Chondrocyte (in vitro differentiated cells): ENCODE measurements at regions not wholly inside any gene's neighbourhood (a gene's known extent, or its start where the extent isn't known, plus 50 kb on each side); places are given as distances from the start of the nearest gene placed in this dataset.

Source experiments
- DNase-seq: peaks from one replicate; pipeline ENCODE4 v3.0.0; 2021; ENCODE audit warnings: mixed read lengths, low spot score
- H3K27ac Mint-ChIP-seq: one replicate; pipeline ENCODE4 v1.8.0; 2021; ENCODE audit warnings: mild to moderate bottlenecking, moderate library complexity, mixed read lengths; ENCODE audit not compliant: unreplicated experiment
- H3K27me3 Mint-ChIP-seq: 2 replicates; pipeline ENCODE4 v1.8.0; 2021; ENCODE audit warnings: low read depth, mixed read lengths
- H3K36me3 Mint-ChIP-seq: 2 replicates; pipeline ENCODE4 v1.8.0; 2021; ENCODE audit warnings: low read depth, mixed read lengths
- H3K4me1 Mint-ChIP-seq: 2 replicates; pipeline ENCODE4 v1.8.0; 2021; ENCODE audit warnings: low read depth, mild to moderate bottlenecking, mixed read lengths
- H3K4me3 Mint-ChIP-seq: one replicate; pipeline ENCODE4 v1.8.0; 2021; ENCODE audit warnings: mild to moderate bottlenecking, moderate library complexity, mixed read lengths; ENCODE audit not compliant: unreplicated experiment
- H3K9me3 Mint-ChIP-seq: 2 replicates; pipeline ENCODE4 v1.8.0; 2021; ENCODE audit warnings: low read depth, mixed read lengths
- TF ChIP-seq, protein P1 (sequence below): fragments of 200-600 bp; sonication (generic); IDR thresholded peaks from 2 replicates; pipeline ENCODE4 v1.5.0; 2021; ENCODE audit warnings: antibody characterized with exemption, mild to moderate bottlenecking, moderate library complexity

DNA sequence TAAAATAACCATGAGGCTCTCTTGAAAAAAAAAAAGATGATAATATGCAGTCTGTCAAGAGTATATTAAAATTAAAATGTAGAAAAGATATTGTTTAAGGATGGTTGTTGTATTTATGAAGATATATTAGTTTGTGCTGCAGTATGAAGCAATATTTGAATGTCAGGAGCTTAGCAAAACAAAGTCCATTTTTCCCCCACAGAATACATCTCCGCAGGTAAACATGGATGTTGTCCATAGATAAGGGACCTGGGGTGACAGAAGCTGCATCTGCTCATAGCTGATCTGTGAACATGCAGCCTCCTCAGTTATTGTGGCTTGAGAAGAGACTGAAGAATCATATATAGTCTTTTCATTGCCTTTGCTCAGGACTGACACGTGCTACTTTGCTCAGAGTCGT is 366.1 kb upstream of the MMADHC start:
- H3K36me3 Mint-ChIP-seq = peaks cover 3% of the 10 kb centered on the region
- H3K9me3 Mint-ChIP-seq = peaks cover 9% of the 10 kb centered on the region
- H3K27ac Mint-ChIP-seq = no peak overlapping the region
- no peak overlapping the region for H3K4me3 Mint-ChIP-seq
- H3K4me1 Mint-ChIP-seq = no peaks in the 10 kb centered on the region
- H3K27me3 Mint-ChIP-seq = no peaks in the 10 kb centered on the region
- TF ChIP-seq, protein P1, sequence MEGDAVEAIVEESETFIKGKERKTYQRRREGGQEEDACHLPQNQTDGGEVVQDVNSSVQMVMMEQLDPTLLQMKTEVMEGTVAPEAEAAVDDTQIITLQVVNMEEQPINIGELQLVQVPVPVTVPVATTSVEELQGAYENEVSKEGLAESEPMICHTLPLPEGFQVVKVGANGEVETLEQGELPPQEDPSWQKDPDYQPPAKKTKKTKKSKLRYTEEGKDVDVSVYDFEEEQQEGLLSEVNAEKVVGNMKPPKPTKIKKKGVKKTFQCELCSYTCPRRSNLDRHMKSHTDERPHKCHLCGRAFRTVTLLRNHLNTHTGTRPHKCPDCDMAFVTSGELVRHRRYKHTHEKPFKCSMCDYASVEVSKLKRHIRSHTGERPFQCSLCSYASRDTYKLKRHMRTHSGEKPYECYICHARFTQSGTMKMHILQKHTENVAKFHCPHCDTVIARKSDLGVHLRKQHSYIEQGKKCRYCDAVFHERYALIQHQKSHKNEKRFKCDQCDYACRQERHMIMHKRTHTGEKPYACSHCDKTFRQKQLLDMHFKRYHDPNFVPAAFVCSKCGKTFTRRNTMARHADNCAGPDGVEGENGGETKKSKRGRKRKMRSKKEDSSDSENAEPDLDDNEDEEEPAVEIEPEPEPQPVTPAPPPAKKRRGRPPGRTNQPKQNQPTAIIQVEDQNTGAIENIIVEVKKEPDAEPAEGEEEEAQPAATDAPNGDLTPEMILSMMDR = no peak
- no peak for DNase-seq

DNA sequence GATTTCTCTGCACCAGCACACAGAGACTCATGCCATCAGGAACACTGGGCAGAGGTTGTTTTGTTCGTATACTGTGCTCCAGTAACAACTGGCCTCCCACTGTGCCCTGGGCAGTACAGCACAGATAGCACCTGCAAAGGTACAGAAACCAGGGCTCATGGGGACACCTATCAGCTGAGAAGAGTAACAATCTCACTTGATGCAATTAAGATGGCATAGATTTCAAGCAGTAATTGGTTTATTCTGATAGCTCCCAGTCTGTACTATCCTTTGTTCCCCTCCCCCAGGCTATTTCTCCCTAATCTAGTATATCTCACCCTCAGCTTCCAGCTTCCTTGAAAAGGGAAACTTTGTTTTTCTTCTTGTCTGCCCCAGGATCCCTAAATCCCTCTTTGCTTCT is 343.9 kb upstream of the MMADHC start:
- Mint-ChIP-seq H3K36me3 (no peaks in the 10 kb centered on the region), H3K4me3 (no peak overlapping the region), H3K9me3 (no peaks in the 10 kb centered on the region), H3K4me1 (no peaks in the 10 kb centered on the region), H3K27me3 (no peaks in the 10 kb centered on the region), H3K27ac (no peak overlapping the region)
- TF ChIP-seq, protein P1 = no peak
- DNase-seq = no peak

DNA sequence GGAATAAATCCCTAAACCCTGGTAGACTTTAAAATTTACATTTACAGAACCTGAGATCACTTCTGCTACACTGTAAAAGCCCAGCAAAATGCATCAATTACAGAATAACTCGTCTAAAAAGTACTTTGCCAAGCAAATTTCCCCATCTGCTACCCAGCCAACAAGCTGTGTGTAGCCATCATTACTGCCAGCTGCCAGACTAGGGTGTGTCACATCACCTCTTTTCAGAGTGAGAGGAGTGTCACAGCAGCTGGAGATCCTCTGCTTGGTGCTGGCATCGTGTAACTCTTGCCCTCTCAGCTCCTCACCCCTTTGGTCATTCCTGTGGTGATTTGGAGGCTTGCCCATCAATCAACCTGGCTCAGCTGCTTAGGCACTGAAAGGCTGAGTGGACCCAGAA is 340.4 kb upstream of the MMADHC start:
- Mint-ChIP-seq H3K27me3 (no peaks in the 10 kb centered on the region), H3K36me3 (no peaks in the 10 kb centered on the region), H3K9me3 (no peaks in the 10 kb centered on the region), H3K27ac (no peak overlapping the region), H3K4me3 (no peak overlapping the region), H3K4me1 (peaks cover 14% of the 10 kb centered on the region)
- TF ChIP-seq, protein P1 = no peak
- DNase-seq = no peak

DNA sequence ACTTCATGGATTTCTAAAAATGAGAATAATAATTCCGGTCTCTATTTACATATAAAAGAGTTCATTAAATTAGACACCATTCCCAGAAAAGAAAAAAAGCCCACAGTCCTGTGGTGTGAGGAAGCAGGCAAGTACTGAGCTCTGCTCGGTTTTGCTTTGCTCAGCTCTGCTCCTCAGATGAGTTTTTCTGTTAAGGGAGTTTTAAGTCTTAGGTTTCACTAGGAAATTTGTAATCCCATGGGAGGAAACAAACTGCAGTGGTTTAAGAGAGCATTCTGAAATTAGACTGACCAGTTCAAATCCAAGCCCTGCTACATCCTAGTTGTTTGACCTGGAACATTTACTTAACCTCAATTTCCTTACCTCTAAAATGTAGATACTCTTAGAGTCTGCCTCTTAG is 338.6 kb upstream of the MMADHC start:
- Mint-ChIP-seq H3K36me3 (no peaks in the 10 kb centered on the region), H3K4me3 (no peak overlapping the region), H3K27ac (no peak overlapping the region), H3K27me3 (no peaks in the 10 kb centered on the region), H3K9me3 (peaks cover 8% of the 10 kb centered on the region), H3K4me1 (peaks cover 14% of the 10 kb centered on the region)
- no peak for DNase-seq
- TF ChIP-seq, protein P1 = no peak

DNA sequence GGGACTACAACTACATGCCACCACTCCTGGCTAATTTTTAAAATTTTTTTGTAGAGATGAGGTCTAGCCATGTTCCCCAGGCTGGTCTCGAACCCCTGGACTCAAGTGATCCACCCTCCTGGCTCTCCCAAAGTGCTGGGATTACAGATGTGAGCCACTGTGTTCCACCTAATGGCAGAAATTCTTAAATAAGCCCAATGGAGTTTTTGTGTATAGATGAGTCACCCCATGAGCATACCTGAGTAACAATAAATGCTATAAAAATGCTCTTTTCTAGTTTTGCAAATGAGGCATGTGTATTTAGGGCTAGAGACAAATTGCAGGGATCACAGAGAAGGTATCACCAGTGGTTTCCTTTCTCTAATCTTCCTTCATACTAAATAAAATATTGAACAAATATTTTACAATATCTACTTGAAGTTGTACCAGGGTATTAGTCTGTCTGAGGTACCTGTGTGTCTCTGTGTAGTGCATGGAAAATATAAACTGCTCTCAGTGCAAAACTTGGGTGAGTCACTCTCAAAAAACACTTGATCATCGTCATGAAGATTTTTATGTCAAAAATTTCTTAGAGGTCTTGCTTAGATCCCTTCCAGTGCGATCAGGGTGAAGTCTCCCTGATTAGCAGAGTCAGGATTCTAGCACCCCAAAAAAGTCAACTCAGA is 337.1 kb upstream of the MMADHC start:
- peaks cover 14% of the 10 kb centered on the region for H3K4me1 Mint-ChIP-seq
- peaks cover 20% of the 10 kb centered on the region for H3K9me3 Mint-ChIP-seq
- H3K36me3 Mint-ChIP-seq = peaks cover 3% of the 10 kb centered on the region
- no peak for DNase-seq
- TF ChIP-seq, protein P1 = no peak
- no peaks in the 10 kb centered on the region for H3K27me3 Mint-ChIP-seq
- H3K27ac Mint-ChIP-seq = no peak overlapping the region
- H3K4me3 Mint-ChIP-seq = no peak overlapping the region
